Tongue (tissue), 1 donor: ENCODE measurements at regions not wholly inside any gene's neighbourhood (a gene's known extent, or its start where the extent isn't known, plus 50 kb on each side); places are given as distances from the start of the nearest gene placed in this dataset.
A peak's percentile ranks its signal among the peaks of the same experiment; 100 is the strongest.

Experiments used
- DNase-seq: peaks from one replicate; pipeline ENCODE4 v3.0.0-alpha.2; 2015

DNA sequence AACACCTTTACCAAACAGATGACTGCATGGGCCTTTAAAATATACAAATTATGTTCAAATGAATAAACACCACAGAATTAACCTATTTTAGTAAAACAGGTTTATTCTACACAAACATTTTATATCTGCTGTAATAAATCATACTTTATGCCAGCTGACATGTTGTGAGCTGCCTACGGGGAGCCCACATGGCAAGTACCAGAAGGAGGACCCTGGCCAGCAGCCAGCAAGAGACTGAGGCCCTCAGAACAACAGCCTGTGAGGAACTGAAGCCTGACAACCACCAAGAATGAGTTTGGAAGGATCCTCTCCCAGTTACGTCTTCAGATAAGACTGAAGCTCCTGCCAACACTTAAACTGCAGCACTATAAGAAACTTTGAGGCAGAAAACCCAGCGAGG, 377.0 kb downstream of the PDGFC start:
- DNase-seq = peak; percentile 64

DNA sequence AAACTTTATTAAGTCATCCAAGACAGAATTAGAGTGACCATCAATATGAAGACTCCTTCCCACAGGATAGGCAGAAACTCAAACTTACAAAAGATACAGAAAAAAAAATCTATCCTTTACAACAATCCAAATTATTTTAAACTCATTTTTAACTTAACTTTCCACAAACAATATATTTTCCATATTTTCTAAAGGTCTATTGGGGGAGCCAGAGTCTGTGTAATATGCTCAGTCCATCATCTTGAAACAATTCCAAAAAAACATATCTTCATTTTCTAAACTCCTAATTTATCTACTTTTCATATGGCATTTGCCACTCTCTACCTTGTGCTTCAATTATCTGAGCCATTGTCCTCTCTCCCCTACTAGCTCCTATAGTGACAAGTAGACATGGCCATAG, 378.1 kb downstream of the PDGFC start:
- DNase-seq = no peak

DNA sequence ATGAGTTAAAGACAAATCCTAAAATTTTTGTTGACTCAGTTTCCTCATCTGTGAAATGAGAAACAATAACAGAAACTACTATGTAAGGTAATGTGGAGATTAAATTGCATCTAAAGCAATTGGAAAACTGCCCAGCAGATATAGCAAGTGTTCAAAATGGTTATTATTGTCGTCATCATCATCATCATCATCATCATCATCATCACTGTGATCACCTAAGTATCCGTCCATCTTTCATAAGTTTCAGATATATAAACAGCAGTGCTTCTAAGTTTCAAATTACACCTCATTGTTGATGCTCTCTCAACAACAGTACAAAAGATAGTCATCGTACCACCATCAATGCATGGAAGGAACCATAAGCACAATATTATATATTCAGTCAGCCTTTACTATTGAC, 379.9 kb downstream of the PDGFC start:
- no peak for DNase-seq

- no peak for DNase-seq
Observed at GRCh38 chr4:156584100-156584499, 387.5 kb downstream of the PDGFC start.

DNA sequence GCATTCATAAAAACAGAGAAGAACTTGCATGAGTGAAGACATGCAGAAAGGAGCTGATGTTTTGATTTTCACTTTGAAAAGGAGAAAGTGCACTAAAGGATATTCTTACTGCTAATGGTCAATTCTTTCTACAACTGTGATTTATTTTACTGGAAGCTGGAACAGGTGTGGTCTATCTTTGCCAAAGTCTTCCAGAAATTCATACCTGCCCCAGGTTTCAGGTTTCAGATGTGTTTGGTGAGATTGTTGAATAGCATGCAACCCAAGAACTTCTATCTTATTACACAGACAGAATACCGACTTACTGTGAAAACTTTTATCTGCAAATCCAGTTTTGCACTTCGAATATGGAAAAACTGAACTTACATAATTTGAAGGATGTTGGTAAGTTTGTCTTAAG, 388.3 kb downstream of the PDGFC start:
- DNase-seq = no peak

DNA sequence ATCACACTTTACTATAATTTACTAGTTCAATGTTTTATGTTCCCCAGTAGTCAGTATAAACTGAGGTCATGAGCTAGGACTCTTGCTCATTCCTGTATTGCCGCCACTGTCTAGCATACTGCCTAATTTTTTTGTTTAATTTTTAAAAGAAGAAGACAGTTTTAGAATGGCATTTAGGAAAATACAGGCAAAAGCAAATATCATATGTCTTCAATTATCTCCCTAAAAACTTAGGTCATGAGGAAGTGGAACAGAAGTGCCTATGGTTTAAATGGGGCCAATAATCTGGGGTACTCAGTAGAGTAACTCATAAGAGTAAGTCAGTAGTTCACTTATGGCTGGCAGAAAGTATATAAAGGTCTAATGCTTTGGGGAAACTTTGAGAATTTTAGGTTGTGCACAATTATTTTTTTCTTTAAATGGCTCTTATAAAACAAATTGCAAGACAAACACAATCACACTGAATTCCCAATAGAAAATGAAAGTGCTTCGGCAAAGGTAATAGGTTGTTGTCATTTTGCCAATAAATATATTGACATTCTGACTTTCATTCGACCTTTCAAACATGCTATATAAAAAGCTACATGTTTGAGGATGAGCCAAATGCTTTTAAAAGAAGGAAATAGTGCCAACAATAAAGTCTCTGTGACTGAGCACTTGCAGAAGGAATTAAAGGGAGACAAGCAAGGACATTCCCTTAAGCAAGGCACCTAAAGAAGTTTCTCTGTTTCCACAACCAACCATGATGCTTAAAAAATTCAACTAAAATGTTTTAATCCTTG, 390.1 kb downstream of the PDGFC start:
- DNase-seq = no peak

DNA sequence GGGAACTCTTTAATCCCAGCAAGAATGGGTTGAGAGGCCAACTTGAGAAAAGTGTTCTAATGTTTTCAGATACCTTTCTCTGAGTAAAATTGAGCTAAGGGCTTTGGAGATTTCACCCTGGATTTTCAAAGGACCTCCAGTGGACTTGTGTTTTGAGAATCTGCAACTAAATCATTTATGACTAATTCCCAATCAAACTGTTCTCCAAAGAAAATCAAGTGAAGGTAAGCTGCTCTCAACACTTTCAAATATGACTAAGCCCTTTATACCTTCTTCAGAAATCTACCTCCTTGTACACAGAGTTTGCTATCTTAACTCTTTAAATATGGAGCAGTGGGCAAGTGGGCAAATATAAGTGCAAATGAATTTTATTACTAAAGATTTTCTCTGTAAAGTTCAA, 392.9 kb downstream of the PDGFC start:
- no peak for DNase-seq

DNA sequence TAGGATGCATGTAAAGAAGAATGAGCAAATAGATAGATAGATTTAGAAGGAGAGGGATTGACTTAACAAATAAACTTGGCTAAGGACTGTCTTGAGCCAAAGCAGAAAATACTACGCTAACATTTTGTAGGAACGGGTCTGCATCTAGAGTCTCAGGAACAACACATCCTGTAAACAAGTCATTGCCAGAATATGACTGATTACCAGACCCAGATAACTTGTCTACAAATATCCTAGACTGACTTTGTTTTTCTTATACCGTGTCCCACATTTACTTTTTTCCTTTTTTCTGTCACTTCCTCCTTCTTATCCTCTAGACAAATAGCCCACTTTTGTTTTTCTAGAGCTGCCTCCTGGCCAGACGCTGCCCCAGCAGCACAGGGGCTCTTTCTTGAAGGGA, 393.6 kb downstream of the PDGFC start:
- no peak for DNase-seq

GRCh38 chr4:156576946-156577345, 394.7 kb downstream of the PDGFC start:
- no peak for DNase-seq

DNA sequence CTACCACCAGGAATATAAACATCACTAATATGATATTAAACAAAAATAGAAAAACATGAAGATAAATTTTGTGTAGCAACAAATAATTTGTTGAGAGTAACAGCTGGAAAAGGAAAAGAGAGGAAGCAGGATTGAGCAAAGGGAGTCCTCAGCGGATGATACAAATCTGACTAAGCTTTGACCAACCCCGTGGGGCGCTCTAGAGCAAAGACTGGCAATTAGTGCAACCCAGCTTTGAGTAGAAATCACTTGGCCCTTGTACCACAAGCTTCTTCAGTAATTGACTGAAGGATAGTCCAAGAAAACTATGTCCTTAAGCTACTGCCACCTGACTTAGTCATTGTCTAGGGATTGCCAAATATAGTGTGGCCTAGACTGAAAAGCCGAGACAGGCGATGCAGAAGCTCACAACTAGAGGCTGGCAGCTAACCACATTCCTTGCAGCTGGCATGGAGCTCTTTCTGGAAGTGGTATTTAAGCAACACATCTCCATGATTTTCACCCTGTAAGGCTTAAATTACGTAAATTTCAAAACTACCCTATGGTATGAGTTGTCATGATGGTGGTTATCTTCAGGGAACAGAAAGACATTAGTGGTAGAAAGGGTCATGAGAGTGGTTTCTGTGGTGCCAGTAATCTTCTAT, 396.0 kb downstream of the PDGFC start:
- DNase-seq = no peak

GRCh38 chr4:156571146-156571545, 400.5 kb downstream of the PDGFC start:
- no peak for DNase-seq

DNA sequence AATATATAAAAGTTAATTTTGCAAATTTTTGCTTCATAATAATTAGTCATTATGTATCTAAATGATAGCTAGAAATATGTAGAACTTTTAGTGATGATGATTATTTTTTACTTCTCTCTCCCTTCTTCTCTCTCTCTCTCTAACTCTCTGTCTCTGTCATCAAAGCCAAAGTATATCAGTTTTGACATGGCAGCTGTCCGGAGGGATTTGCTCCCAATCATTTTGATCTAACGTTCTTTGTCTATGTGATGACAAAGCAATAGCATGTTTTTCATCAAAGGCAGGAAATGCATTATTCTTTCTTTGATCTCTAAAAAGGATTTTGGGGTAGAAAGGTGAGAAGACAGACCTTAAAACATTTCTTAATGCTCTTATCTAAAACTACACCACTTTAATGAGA, 402.1 kb downstream of the PDGFC start:
- DNase-seq = no peak

DNA sequence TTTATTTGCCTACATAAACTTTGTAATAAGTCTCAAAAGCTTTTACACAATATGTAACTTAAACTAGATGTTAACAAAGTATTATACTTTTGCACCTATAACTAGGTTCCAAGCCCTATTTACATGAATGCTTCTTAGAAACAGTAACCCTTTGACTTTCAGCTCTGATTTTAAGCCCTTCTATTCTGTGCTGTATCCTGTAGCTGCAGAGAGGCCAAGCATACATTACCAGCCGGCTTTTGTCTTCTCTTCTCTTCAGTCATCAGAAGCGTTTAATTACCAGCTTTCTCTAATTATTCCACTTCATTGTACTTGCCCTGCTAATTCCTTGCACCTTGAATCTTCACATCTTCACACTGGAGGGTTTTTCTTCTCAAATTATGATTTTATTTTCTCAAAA, 403.1 kb downstream of the PDGFC start:
- DNase-seq = no peak

GRCh38 chr4:156568041-156568440, 403.6 kb downstream of the PDGFC start:
- peak; percentile 65 for DNase-seq

GRCh38 chr4:156560701-156561100, 410.9 kb downstream of the PDGFC start:
- no peak for DNase-seq

- no peak for DNase-seq
Observed at GRCh38 chr4:156559346-156559745, 412.3 kb downstream of the PDGFC start.

DNA sequence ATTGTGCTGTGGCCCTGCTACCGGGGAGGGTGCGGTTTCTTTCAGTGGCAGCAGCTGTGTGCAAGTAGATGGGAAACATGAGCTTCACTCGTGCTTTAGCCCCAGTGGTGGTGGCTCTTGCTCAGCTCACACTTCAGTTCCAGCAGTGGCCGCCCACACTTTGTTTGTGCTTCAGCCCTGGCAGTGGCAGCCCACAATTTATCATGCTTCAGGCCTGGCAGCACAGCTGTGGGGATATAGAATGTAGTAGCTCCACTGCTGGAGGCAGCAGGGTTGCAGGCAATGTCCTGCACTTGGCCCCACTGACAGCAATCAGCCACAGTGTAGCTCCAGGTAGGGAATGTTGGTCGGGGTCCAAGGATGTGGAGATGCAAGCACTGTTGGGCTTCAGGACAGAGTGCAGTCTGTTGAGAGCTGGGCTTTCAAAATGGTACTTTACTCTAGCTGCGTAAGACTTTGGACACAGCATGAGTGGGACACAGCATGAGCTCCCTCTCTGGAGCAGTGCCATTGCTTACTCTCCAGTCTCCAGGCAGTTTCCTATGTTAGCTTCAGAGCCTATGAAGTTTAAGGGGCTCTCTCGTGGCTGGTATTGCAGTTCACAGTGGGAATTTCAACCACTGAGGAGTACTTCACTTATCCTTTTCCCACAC, 413.1 kb downstream of the PDGFC start:
- peak; percentile 85 for DNase-seq

- DNase-seq = no peak
Observed at GRCh38 chr4:156557920-156558319, 413.7 kb downstream of the PDGFC start.

DNA sequence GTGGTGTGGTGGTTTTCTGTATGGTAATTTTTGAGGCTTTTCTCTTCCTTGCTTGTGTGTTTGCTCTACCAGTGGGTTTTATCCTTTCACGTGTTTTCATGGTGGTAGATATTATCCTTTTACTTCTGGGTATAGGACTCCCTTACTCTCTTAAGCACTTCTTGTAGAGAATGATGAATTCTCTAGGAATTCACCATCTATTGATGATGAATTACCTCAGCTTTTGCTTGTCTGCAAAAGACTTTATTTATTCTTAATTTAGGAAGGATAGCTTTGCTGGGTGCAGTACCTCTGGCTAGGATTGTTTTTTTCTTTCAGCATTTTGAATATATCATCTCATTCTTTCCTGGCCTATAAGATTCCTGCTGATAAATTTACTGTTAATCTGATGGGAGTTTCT, 415.3 kb downstream of the PDGFC start:
- DNase-seq = no peak

DNA sequence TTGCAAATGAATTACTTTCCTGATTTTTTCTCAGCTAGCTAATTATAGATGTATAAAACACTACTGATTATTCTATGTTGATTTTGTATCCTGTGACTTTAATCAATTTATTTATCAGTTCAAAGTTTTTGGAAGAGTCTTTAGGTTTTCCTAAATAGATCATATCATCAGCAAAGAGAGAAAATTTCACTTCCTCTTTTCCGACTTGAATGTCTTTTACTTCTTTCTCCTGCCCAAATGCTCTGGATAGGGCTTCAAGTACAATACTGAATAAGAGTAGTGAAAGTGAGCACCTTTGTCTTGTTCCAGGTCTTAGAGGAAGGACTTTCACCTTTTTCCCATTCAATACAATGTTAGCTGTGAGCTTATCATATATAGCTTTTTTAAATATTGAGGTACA, 417.9 kb downstream of the PDGFC start:
- no peak for DNase-seq

GRCh38 chr4:156547891-156548290, 423.7 kb downstream of the PDGFC start:
- no peak for DNase-seq

DNA sequence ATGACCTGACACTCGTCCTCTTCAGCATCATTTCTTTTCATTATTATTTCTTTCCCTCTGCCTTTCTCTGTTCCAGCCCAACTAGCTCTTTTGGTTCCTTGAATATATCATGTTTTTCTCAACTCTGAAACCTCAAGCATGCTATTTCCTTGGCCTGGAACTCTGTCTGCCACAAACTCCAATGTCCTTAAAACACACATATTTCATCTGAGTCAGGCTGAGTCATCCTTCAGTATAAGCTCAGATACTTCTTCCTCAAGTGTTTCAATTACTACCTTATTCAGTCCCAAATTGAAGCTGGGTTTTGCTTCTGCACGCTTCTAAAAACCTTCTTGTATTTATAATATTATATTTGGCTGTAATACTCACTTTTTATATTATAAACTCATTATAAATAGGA, 424.2 kb downstream of the PDGFC start:
- no peak for DNase-seq

DNA sequence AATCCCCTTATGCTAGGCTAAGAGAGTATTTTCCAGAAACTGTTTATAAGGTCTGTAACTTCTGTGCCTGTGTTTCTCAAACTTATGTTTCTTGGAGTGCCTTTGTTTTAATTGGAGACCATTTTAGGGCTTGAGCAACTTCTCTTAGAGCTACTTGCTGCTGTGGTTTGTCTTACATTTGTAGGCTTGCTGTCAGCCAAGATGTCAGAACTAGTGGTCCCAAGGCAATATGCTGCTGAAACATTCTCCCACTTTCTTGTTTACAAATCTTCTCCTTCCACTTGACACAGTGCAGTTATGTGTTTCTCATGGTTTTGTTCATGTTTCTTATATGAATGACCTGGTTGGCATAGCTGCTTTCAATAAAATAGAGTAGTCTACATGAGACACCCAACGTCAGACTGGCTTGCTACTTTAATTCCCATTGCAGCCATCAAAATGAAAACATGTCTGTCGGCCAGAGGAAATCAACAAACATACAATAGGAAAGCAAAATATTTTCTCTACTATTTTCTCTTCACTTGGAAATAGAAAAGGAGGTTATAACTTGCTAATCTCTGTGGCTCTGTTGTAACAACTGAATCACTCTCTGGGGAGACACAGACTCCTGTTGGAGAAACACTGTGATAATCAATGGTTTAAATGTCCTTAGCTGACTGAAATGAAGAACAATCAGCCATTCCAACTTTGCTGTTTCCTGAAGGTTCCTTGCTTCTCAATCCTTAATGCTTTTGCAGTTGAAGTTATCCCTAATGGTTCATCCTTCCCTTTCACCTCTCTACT, 426.4 kb downstream of the PDGFC start:
- DNase-seq = peak; percentile 56
